ENCODE measurements at regions not wholly inside any gene's neighbourhood (a gene's known extent, or its start where the extent isn't known, plus 50 kb on each side); places are given as distances from the start of the nearest gene placed in this dataset.

DNA sequence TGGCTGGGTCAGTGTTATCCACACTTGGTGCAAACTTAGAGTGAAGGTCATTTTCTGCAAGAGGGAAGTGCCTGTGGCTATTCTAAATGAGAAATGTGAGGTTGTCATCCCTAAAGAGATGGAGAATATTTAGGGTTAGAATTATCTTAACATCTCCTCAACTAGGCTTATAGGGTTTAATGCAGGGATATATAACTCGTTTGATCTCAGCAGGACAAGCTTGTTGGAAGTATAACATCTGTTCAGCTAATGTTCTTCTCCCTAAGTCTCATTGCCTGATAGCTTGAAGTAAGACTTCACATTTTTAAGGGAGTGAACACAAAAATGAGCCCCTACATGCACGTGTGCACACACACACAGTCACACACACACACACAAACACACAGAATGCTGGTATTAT is 75.9 kb upstream of the NRXN1 start:
- intact Hi-C loops (cut with micrococcal nuclease; ENCODE audit: unreplicated experiment) = no loop called here
- no peaks in the 10 kb centered on the region for H3K9me3 ChIP-seq (replicated peaks; ENCODE audit: control insufficient read depth, insufficient read depth, low read length)
- H3K9ac ChIP-seq (ENCODE audit: control insufficient read depth, insufficient read depth, low read length) = no peak overlapping the region
- SMC1A ChIA-PET (ENCODE audit: uncharacterized antibody, unreplicated experiment) = no interaction called here
- no peak overlapping the region for H3K27ac ChIP-seq (ENCODE audit: control insufficient read depth, insufficient read depth)
- no peaks in the 10 kb centered on the region for H4K20me1 ChIP-seq (ENCODE audit: control insufficient read depth, insufficient read depth)
- DNase-seq (ENCODE audit: low read depth, low spot score) = no peak
- H3K27me3 ChIP-seq (replicated peaks in 1 of 2; ENCODE audit: control insufficient read depth in 2 of 2, insufficient read depth in 2 of 2, low read length in 1 of 2) = no peaks in the 10 kb centered on the region
- POLR2A ChIA-PET = no interaction called here
- in situ Hi-C loops (cut with MboI) = no loop called here
- WGBS (ENCODE audit: insufficient coverage, insufficient replicate concordance, low lambda C conversion rate, missing lambda C conversion rate) = 0% methylated on average over 2 of the region's 2 CpGs
- ATAC-seq = no peak
- BruUV-seq (replicated peaks) = no TSS peak
- no peaks in the 10 kb centered on the region for H3K36me3 ChIP-seq (ENCODE audit: control insufficient read depth in 2 of 2, insufficient read depth in 2 of 2, low read length in 1 of 2)
- H3K4me1 ChIP-seq (ENCODE audit: control insufficient read depth, insufficient read depth, low read length) = no peaks in the 10 kb centered on the region
- CTCF ChIA-PET = no interaction called here
- TF ChIP-seq CEBPB (IDR thresholded peaks at IDR 0.05; ENCODE audit: borderline replicate concordance in 1 of 2, low read depth in 2 of 2, low read length in 2 of 2) = no peak
- TF ChIP-seq NFYA (IDR thresholded peaks at IDR 0.05; ENCODE audit: borderline replicate concordance, low read depth, low read length) = no peak
- H2AFZ ChIP-seq (ENCODE audit: control insufficient read depth, low read depth, low read length) = no peak overlapping the region
- no peak overlapping the region for H3K4me2 ChIP-seq (ENCODE audit: control insufficient read depth, insufficient read depth)
- no peak for FAIRE-seq
- H3K79me2 ChIP-seq (ENCODE audit: control insufficient read depth, insufficient read depth, low read length) = no peaks in the 10 kb centered on the region
- RAD21 ChIA-PET (ENCODE audit: unreplicated experiment) = no interaction called here
- H3K4me3 ChIP-seq = no peak overlapping the region

DNA sequence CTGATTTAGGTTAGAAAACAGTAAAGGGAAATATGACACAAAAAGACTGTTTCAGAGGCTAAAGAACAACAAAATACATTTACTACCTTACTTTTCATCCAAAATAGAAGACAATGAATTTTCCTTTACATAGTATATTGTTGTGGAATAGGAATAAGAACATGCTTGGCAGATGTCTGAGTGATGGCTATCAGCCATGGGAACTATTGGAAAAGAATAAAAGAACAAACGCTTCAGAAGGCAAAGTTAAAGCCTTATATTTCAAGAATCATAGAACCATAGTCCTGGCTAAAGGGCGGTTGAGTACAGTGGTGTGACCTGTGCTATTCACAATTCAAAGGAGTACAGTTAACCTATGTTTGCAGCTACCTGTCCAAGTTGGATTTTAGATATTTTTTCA is 73.9 kb upstream of the NRXN1 start:
- no peak for ATAC-seq
- no peaks in the 10 kb centered on the region for H3K36me3 ChIP-seq (ENCODE audit: control insufficient read depth in 2 of 2, insufficient read depth in 2 of 2, low read length in 1 of 2)
- H3K4me1 ChIP-seq (ENCODE audit: control insufficient read depth, insufficient read depth, low read length) = no peaks in the 10 kb centered on the region
- H3K9me3 ChIP-seq (replicated peaks; ENCODE audit: control insufficient read depth, insufficient read depth, low read length) = no peaks in the 10 kb centered on the region
- SMC1A ChIA-PET (ENCODE audit: uncharacterized antibody, unreplicated experiment) = interaction anchor here (0.6 kb wide), 1 partner anchor 404 kb away, joined by 3 read pairs; no protein-coding TSS in a partner anchor
- no peaks in the 10 kb centered on the region for H3K27me3 ChIP-seq (replicated peaks in 1 of 2; ENCODE audit: control insufficient read depth in 2 of 2, insufficient read depth in 2 of 2, low read length in 1 of 2)
- TF ChIP-seq DPF2 (IDR thresholded peaks at IDR 0.05) = no peak
- TF ChIP-seq IRF4 (IDR thresholded peaks at IDR 0.05; ENCODE audit: low read depth, low read length) = no peak
- no peak for TF ChIP-seq CREM (IDR thresholded peaks at IDR 0.05; ENCODE audit: low read depth)
- POLR2A ChIA-PET = no interaction called here
- no TSS peak for BruUV-seq (replicated peaks)
- H4K20me1 ChIP-seq (ENCODE audit: control insufficient read depth, insufficient read depth) = no peaks in the 10 kb centered on the region
- DNase-seq (ENCODE audit: low read depth, low spot score) = no peak
- no peak overlapping the region for H3K27ac ChIP-seq (ENCODE audit: control insufficient read depth, insufficient read depth)
- no peaks in the 10 kb centered on the region for H3K79me2 ChIP-seq (ENCODE audit: control insufficient read depth, insufficient read depth, low read length)
- in situ Hi-C loops (cut with MboI) (no loop called here), intact Hi-C loops (cut with micrococcal nuclease; ENCODE audit: unreplicated experiment) (no loop called here)
- WGBS (ENCODE audit: insufficient coverage, insufficient replicate concordance, low lambda C conversion rate, missing lambda C conversion rate) = 3% methylated on average over 2 of the region's 2 CpGs
- H3K4me3 ChIP-seq = no peak overlapping the region
- FAIRE-seq = no peak
- CTCF ChIA-PET = no interaction called here
- H3K4me2 ChIP-seq (ENCODE audit: control insufficient read depth, insufficient read depth) = no peak overlapping the region
- RAD21 ChIA-PET (ENCODE audit: unreplicated experiment) = no interaction called here
- no peak overlapping the region for H2AFZ ChIP-seq (ENCODE audit: control insufficient read depth, low read depth, low read length)
- H3K9ac ChIP-seq (ENCODE audit: control insufficient read depth, insufficient read depth, low read length) = no peak overlapping the region
